ENCODE measurements at regions not wholly inside any gene's neighbourhood (a gene's known extent, or its start where the extent isn't known, plus 50 kb on each side); places are given as distances from the start of the nearest gene placed in this dataset.
"Not testable (repeated sequence)": the region's sequence is repeated elsewhere in the genome, so short reads cannot be mapped to it uniquely, and the experiment has no call there.

GRCh38 chr2:14904378-14904777, 271.9 kb downstream of the LRATD1 start:
- TF ChIP-seq SP1 (IDR thresholded peaks at IDR 0.05); RAD21 (IDR thresholded peaks at IDR 0.05); CTCF (IDR thresholded peaks at IDR 0.05; ENCODE audit: low read depth, low read length, missing input control); TAF1 (conservative IDR thresholded peaks at IDR 0.05); YY1 (IDR thresholded peaks at IDR 0.05); MAX (IDR thresholded peaks at IDR 0.05); FOXA1 (IDR thresholded peaks at IDR 0.05): not testable (repeated sequence)
- TF ChIP-seq, protein P1, sequence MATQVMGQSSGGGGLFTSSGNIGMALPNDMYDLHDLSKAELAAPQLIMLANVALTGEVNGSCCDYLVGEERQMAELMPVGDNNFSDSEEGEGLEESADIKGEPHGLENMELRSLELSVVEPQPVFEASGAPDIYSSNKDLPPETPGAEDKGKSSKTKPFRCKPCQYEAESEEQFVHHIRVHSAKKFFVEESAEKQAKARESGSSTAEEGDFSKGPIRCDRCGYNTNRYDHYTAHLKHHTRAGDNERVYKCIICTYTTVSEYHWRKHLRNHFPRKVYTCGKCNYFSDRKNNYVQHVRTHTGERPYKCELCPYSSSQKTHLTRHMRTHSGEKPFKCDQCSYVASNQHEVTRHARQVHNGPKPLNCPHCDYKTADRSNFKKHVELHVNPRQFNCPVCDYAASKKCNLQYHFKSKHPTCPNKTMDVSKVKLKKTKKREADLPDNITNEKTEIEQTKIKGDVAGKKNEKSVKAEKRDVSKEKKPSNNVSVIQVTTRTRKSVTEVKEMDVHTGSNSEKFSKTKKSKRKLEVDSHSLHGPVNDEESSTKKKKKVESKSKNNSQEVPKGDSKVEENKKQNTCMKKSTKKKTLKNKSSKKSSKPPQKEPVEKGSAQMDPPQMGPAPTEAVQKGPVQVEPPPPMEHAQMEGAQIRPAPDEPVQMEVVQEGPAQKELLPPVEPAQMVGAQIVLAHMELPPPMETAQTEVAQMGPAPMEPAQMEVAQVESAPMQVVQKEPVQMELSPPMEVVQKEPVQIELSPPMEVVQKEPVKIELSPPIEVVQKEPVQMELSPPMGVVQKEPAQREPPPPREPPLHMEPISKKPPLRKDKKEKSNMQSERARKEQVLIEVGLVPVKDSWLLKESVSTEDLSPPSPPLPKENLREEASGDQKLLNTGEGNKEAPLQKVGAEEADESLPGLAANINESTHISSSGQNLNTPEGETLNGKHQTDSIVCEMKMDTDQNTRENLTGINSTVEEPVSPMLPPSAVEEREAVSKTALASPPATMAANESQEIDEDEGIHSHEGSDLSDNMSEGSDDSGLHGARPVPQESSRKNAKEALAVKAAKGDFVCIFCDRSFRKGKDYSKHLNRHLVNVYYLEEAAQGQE (IDR thresholded peaks at IDR 0.05): not testable (repeated sequence)

Data from liver (tissue), 3 donors.